ENCODE measurements at regions not wholly inside any gene's neighbourhood (a gene's known extent, or its start where the extent isn't known, plus 50 kb on each side); places are given as distances from the start of the nearest gene placed in this dataset.

DNA sequence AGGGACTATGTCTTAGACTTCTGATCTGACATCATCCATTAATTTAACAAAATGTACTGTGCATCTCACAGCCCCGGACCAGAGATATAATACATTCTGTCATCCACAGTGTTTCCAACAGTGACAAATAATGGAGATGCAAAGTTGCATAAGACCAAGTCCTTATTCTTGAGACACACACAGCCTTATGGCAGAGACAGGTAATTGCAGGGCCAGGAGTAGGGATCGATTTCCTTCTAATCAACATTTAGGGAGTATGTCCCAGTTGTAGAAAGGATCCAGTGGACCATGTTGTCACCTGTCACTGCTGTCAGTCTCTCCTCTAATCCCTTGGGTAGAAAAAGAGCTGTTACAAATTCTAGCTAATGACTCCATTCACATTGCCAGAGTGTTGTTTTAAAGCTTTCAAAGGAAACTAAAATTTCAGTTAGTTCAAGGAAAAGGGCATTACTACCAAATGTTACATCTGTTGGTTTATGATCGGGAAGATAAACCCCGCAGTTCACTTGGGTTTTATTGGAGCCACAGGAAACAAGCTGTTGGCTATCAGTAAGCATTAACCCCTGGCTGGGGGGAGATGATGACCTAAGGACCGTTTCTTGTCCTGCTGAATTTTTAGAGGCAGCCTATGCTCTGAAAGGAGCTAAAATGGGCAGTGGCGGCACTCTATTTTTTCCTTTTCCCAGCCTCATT is 111.4 kb upstream of the ATXN1 start:
- H3K27ac ChIP-seq (ENCODE audit: low read depth, low read length) = no peak overlapping the region
- H3K4me3 ChIP-seq (ENCODE audit: low read depth in 1 of 2, low read length in 2 of 2) = no peak overlapping the region
- no peaks in the 10 kb centered on the region for H3K36me3 ChIP-seq (ENCODE audit: insufficient read depth, low read length)
- no peaks in the 10 kb centered on the region for H3K9me3 ChIP-seq (ENCODE audit: low read length)
- no peaks in the 10 kb centered on the region for H3K4me1 ChIP-seq (ENCODE audit: insufficient read depth, low read length)
- H3K9ac ChIP-seq (ENCODE audit: low read length) = no peak overlapping the region
- no peaks in the 10 kb centered on the region for H3K27me3 ChIP-seq (ENCODE audit: control insufficient read depth in 1 of 2, insufficient read depth in 2 of 2, low read length in 2 of 2)

DNA sequence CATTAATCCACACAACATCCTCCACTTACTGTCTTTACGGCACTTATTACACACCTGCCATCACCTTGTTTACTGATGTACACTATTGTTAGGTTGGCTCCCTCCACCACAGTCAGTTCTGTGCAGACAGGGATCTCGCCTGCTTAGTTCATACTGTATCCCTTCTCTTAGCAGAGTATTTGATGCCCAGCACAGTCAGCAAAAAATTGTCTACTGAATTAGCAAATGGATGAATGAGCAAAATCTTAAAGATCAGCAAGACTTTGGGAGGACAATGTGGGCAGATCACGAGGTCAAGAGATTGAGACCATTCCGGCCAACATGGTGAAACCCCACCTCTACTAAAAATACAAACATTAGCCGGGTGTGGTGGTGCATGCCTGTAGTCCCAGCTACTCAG is 109.8 kb upstream of the ATXN1 start:
- Histone ChIP-seq H3K9ac (ENCODE audit: low read length) (no peak overlapping the region), H3K4me1 (ENCODE audit: insufficient read depth, low read length) (no peaks in the 10 kb centered on the region), H3K4me3 (ENCODE audit: low read depth in 1 of 2, low read length in 2 of 2) (no peak overlapping the region), H3K27me3 (ENCODE audit: control insufficient read depth in 1 of 2, insufficient read depth in 2 of 2, low read length in 2 of 2) (no peaks in the 10 kb centered on the region), H3K36me3 (ENCODE audit: insufficient read depth, low read length) (no peaks in the 10 kb centered on the region), H3K9me3 (ENCODE audit: low read length) (no peaks in the 10 kb centered on the region), H3K27ac (ENCODE audit: low read depth, low read length) (no peak overlapping the region)

DNA sequence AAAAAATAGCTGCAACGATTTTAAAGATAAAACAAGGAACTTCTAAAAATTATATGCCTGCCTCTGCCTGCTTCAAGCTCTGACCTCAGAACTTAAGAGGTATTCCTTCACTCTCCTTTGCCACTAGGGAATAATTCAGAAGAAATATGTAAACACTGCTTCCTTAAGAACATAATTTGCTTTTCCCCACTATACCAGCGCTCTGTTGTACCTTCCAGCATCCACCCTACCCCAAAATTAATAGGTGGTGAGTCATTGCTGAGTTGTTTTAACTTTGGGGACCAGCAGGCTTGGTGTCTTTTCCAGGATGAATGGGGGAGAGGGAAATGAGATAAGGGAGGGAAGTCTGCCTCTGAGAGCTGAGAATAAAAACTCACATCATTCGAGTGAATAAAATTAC is 107.7 kb upstream of the ATXN1 start:
- H3K27me3 ChIP-seq (ENCODE audit: control insufficient read depth in 1 of 2, insufficient read depth in 2 of 2, low read length in 2 of 2) = no peaks in the 10 kb centered on the region
- H3K9me3 ChIP-seq (ENCODE audit: low read length) = no peaks in the 10 kb centered on the region
- no peak overlapping the region for H3K9ac ChIP-seq (ENCODE audit: low read length)
- no peak overlapping the region for H3K4me3 ChIP-seq (ENCODE audit: low read depth in 1 of 2, low read length in 2 of 2)
- no peak overlapping the region for H3K27ac ChIP-seq (ENCODE audit: low read depth, low read length)
- H3K36me3 ChIP-seq (ENCODE audit: insufficient read depth, low read length) = no peaks in the 10 kb centered on the region
- no peaks in the 10 kb centered on the region for H3K4me1 ChIP-seq (ENCODE audit: insufficient read depth, low read length)

DNA sequence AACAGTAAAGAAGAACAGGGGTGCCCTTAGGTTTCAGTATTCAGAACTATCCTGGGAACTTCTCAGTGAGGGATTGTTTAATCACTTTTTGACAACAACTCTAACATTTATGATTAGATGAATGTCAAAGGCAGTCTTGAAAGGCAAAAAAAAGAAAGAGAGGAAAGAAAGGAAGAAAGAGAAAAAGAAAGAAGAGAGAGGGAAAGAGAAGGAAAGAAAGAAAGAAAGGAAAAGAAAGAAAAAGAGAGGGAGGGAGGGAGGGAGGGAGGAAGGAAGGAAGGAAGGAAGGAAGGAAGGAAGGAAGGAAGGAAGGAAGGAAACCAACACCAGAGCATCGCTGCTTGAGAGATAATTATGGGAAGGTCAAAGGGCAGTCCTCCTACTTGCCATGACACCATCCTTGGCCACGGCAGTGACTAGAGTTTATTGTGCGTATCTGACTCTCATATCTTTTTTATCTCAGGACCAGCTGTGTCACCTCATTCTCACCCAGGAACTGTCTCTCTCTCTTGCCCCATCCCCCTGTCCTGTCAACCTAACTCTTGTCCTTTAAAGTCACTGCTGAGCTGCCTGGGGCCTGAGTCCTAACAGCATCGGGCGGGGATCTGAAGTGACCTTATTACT is 96.8 kb upstream of the ATXN1 start:
- no peaks in the 10 kb centered on the region for H3K4me1 ChIP-seq (ENCODE audit: insufficient read depth, low read length)
- H3K9ac ChIP-seq (ENCODE audit: low read length) = no peak overlapping the region
- no peaks in the 10 kb centered on the region for H3K9me3 ChIP-seq (ENCODE audit: low read length)
- no peaks in the 10 kb centered on the region for H3K36me3 ChIP-seq (ENCODE audit: insufficient read depth, low read length)
- H3K27me3 ChIP-seq (ENCODE audit: control insufficient read depth in 1 of 2, insufficient read depth in 2 of 2, low read length in 2 of 2) = no peaks in the 10 kb centered on the region
- H3K4me3 ChIP-seq (ENCODE audit: low read depth in 1 of 2, low read length in 2 of 2) = no peak overlapping the region
- no peak overlapping the region for H3K27ac ChIP-seq (ENCODE audit: low read depth, low read length)

DNA sequence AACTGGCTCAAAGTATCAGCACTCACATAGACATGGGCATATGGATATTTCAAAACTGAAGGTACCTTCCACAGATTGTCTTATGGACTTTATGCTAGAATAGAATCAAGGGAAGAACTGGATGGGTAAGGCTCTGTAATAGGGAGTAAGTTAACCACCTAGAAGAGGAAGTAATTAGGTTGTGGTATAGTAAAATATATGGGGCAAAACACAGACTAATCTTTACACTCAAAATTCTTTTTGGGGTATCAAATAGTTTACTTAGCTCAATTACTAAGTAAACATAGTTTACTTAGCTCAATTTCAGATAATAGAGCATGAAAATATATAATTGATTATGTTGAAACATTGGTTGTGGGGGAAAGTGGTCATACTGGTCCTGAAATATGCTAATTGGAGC is 94.2 kb upstream of the ATXN1 start:
- Histone ChIP-seq H3K27me3 (ENCODE audit: control insufficient read depth in 1 of 2, insufficient read depth in 2 of 2, low read length in 2 of 2) (no peaks in the 10 kb centered on the region), H3K36me3 (ENCODE audit: insufficient read depth, low read length) (no peaks in the 10 kb centered on the region), H3K9ac (ENCODE audit: low read length) (no peak overlapping the region), H3K4me3 (ENCODE audit: low read depth in 1 of 2, low read length in 2 of 2) (no peak overlapping the region), H3K27ac (ENCODE audit: low read depth, low read length) (no peak overlapping the region), H3K9me3 (ENCODE audit: low read length) (no peaks in the 10 kb centered on the region), H3K4me1 (ENCODE audit: insufficient read depth, low read length) (no peaks in the 10 kb centered on the region)

DNA sequence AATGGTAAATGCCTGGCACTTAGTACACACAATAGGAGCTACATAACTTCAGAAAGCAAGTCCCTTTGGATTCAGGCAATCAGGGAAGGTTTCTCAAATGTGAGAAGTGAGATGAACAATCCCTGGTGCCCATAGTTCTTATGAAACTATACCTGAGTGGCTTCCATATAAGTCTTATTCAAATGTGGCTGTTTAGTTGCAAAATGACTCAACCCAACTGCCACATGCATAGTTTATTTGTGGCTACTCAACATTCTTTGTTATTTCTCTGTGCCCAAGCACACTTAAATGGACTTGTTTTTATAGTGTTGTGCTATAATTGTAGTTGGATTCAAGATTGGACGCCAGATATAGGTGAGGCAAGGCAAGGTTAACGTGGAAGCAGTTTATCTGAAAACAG is 93.7 kb upstream of the ATXN1 start:
- Histone ChIP-seq H3K4me3 (ENCODE audit: low read depth in 1 of 2, low read length in 2 of 2) (no peak overlapping the region), H3K27me3 (ENCODE audit: control insufficient read depth in 1 of 2, insufficient read depth in 2 of 2, low read length in 2 of 2) (no peaks in the 10 kb centered on the region), H3K9ac (ENCODE audit: low read length) (no peak overlapping the region), H3K9me3 (ENCODE audit: low read length) (no peaks in the 10 kb centered on the region), H3K27ac (ENCODE audit: low read depth, low read length) (no peak overlapping the region), H3K36me3 (ENCODE audit: insufficient read depth, low read length) (no peaks in the 10 kb centered on the region), H3K4me1 (ENCODE audit: insufficient read depth, low read length) (no peaks in the 10 kb centered on the region)

DNA sequence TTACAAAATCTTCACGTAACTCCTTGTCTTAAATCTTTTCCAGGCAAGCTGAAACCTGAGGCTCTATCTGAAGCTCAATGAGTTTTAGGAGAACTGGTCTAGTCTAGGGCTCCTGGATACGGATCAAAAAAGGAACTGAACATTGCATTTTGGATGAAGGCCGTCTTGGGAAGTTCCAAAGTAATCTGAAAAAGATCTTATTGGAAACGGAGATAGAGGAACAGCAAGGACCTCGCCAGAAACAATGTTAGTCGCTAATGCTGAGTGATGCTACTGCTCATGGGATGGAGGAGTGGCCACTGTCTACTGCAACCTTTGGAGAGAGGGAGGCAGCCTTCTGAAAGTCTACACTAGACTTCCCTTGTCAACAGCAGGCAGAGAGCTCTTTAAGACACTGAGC is 91.4 kb upstream of the ATXN1 start:
- no peaks in the 10 kb centered on the region for H3K36me3 ChIP-seq (ENCODE audit: insufficient read depth, low read length)
- H3K27ac ChIP-seq (ENCODE audit: low read depth, low read length) = no peak overlapping the region
- H3K27me3 ChIP-seq (ENCODE audit: control insufficient read depth in 1 of 2, insufficient read depth in 2 of 2, low read length in 2 of 2) = no peaks in the 10 kb centered on the region
- H3K9ac ChIP-seq (ENCODE audit: low read length) = no peak overlapping the region
- no peaks in the 10 kb centered on the region for H3K9me3 ChIP-seq (ENCODE audit: low read length)
- no peaks in the 10 kb centered on the region for H3K4me1 ChIP-seq (ENCODE audit: insufficient read depth, low read length)
- no peak overlapping the region for H3K4me3 ChIP-seq (ENCODE audit: low read depth in 1 of 2, low read length in 2 of 2)

DNA sequence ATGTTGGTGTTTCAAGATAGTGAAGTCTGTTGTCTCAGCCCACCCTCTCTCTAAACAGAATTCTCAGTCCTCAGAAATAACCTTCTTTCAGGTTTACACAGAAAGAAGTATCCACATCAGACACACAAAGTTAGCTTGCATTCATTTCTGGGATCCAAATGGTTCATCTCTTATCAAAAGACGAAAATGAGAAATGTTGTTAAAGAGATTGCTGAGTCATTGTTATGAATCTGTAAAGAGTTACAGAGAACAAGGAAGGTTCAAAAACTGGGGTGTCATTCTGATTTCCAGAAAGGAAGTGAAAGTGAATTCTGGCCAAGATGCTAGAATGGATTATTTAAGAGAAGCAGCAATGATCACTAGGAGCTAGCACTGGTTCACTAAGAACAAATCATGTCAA is 90.5 kb upstream of the ATXN1 start:
- H3K27me3 ChIP-seq (ENCODE audit: control insufficient read depth in 1 of 2, insufficient read depth in 2 of 2, low read length in 2 of 2) = no peaks in the 10 kb centered on the region
- no peaks in the 10 kb centered on the region for H3K36me3 ChIP-seq (ENCODE audit: insufficient read depth, low read length)
- H3K27ac ChIP-seq (ENCODE audit: low read depth, low read length) = no peak overlapping the region
- no peaks in the 10 kb centered on the region for H3K9me3 ChIP-seq (ENCODE audit: low read length)
- H3K4me1 ChIP-seq (ENCODE audit: insufficient read depth, low read length) = no peaks in the 10 kb centered on the region
- no peak overlapping the region for H3K9ac ChIP-seq (ENCODE audit: low read length)
- H3K4me3 ChIP-seq (ENCODE audit: low read depth in 1 of 2, low read length in 2 of 2) = no peak overlapping the region

DNA sequence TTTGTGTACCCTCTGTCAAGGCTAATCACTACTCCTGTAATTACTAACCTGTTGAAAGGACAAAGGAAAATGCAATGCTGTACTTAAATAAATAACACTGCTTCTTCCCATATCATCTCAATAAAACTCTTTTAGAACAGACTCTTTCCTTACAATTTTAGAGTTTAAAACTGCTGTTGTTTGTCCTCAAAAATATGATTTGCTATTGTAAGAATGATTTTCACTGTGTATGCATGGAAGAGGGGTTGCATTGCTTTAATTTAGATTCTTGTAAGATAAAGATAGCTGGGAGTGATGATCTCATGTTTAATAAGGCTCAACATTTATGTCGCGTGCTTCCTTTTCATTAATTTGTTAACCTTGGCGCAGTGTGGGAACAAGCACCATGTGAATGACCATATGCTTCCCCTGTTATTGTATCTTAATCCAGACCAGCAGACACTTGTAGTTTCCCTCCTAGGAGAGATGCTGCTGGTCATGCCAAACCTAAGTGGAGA is 89.8 kb upstream of the ATXN1 start:
- no peak overlapping the region for H3K27ac ChIP-seq (ENCODE audit: low read depth, low read length)
- H3K27me3 ChIP-seq (ENCODE audit: control insufficient read depth in 1 of 2, insufficient read depth in 2 of 2, low read length in 2 of 2) = no peaks in the 10 kb centered on the region
- H3K9me3 ChIP-seq (ENCODE audit: low read length) = no peaks in the 10 kb centered on the region
- no peaks in the 10 kb centered on the region for H3K4me1 ChIP-seq (ENCODE audit: insufficient read depth, low read length)
- H3K9ac ChIP-seq (ENCODE audit: low read length) = no peak overlapping the region
- H3K4me3 ChIP-seq (ENCODE audit: low read depth in 1 of 2, low read length in 2 of 2) = no peak overlapping the region
- H3K36me3 ChIP-seq (ENCODE audit: insufficient read depth, low read length) = no peaks in the 10 kb centered on the region

DNA sequence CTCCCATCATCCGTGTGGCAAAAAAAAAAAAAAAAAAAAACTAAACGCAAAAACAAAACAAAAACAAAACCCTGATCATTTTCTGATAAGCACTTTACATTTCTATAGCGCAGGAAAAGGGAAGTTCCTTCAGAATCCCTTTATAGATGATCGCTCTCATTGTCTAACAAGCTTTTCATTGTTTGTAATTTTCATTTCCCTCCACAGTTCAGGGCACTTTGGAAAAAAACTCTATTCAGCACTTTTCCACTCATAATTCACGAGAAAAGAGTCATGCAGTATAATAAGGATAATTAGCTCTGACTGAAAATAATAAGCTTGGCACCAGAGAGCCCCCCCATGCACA is 89.4 kb upstream of the ATXN1 start:
- Histone ChIP-seq H3K36me3 (ENCODE audit: insufficient read depth, low read length) (no peaks in the 10 kb centered on the region), H3K9me3 (ENCODE audit: low read length) (no peaks in the 10 kb centered on the region), H3K27ac (ENCODE audit: low read depth, low read length) (no peak overlapping the region), H3K27me3 (ENCODE audit: control insufficient read depth in 1 of 2, insufficient read depth in 2 of 2, low read length in 2 of 2) (no peaks in the 10 kb centered on the region), H3K4me3 (ENCODE audit: low read depth in 1 of 2, low read length in 2 of 2) (no peak overlapping the region), H3K9ac (ENCODE audit: low read length) (no peak overlapping the region), H3K4me1 (ENCODE audit: insufficient read depth, low read length) (no peaks in the 10 kb centered on the region)

DNA sequence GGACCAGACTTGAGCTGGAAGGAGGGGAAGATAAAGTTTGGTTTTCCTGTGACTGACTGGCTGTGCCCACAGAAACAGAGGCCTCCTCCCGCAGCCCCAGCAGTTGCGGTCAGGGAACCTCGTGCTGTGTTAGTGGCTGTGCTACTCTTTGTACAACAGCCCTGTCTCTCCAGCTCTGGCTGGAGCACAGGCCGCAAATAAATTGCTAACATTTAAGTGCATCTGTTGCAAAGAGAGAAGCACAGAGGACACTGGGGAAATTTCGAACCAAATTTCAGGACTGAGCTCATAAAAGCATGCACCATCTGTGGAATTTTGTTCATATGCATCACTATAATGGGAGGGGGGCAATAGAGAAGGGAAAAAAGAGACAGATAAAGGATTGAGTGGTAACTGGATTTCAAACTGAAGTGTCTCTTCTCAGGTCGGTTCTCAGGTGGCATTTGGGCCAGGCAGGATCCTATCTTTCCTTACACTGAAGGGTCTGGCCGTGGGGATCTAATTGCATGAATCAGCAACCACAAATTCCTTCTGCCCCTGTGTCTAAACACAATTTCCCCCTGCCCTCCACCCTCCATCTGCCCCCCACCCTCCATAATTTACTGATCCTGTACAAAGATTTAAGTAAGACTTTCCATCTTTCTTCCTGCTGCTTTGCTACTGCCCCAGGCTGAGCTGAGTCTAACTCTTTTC is 88.9 kb upstream of the ATXN1 start:
- H3K4me3 ChIP-seq (ENCODE audit: low read depth in 1 of 2, low read length in 2 of 2) = no peak overlapping the region
- no peaks in the 10 kb centered on the region for H3K27me3 ChIP-seq (ENCODE audit: control insufficient read depth in 1 of 2, insufficient read depth in 2 of 2, low read length in 2 of 2)
- H3K4me1 ChIP-seq (ENCODE audit: insufficient read depth, low read length) = no peaks in the 10 kb centered on the region
- no peak overlapping the region for H3K9ac ChIP-seq (ENCODE audit: low read length)
- no peaks in the 10 kb centered on the region for H3K36me3 ChIP-seq (ENCODE audit: insufficient read depth, low read length)
- H3K9me3 ChIP-seq (ENCODE audit: low read length) = no peaks in the 10 kb centered on the region
- no peak overlapping the region for H3K27ac ChIP-seq (ENCODE audit: low read depth, low read length)

Data from muscle layer of colon (tissue), 2 donors.